T-helper 2 cell treated with Interferon-gamma antibody and Interleukin-4, amounts not matched to agents 5 μg/mL and 100 μg/mL, for 36 hours (primary cell): ENCODE measurements at regions not wholly inside any gene's neighbourhood (a gene's known extent, or its start where the extent isn't known, plus 50 kb on each side); places are given as distances from the start of the nearest gene placed in this dataset.

Experiments
- DNase-seq: peaks from one replicate; pipeline ENCODE4 v3.0.0; 2021; ENCODE audit warnings: low spot score
- H3K27ac Mint-ChIP-seq: one replicate; pipeline ENCODE4 v1.8.0; 2021; ENCODE audit warnings: mild to moderate bottlenecking, mixed read lengths
- H3K27me3 Mint-ChIP-seq: one replicate; pipeline ENCODE4 v1.8.0; 2021; ENCODE audit warnings: low read depth, mixed read lengths
- H3K36me3 Mint-ChIP-seq: one replicate; pipeline ENCODE4 v1.8.0; 2021; ENCODE audit warnings: low read depth, mixed read lengths
- H3K4me1 Mint-ChIP-seq: one replicate; pipeline ENCODE4 v1.8.0; 2021; ENCODE audit warnings: low read depth, mixed read lengths
- H3K4me3 Mint-ChIP-seq: one replicate; pipeline ENCODE4 v1.8.0; 2022; ENCODE audit warnings: mild to moderate bottlenecking, moderate library complexity, mixed read lengths
- H3K9me3 Mint-ChIP-seq: one replicate; pipeline ENCODE4 v1.8.0; 2021; ENCODE audit warnings: mixed read lengths

- Mint-ChIP-seq H3K27ac (no peak overlapping the region), H3K4me1 (no peaks in the 10 kb centered on the region), H3K4me3 (no peak overlapping the region), H3K36me3 (no peaks in the 10 kb centered on the region), H3K9me3 (peaks cover 48% of the 10 kb centered on the region), H3K27me3 (no peaks in the 10 kb centered on the region)
- DNase-seq = no peak
These were observed 403.7 kb upstream of the EPHA5 start for GRCh38 chr4:66073961-66074360.

- no peak for DNase-seq
- Mint-ChIP-seq H3K27ac (no peak overlapping the region), H3K27me3 (no peaks in the 10 kb centered on the region), H3K4me1 (no peaks in the 10 kb centered on the region), H3K4me3 (no peak overlapping the region), H3K36me3 (no peaks in the 10 kb centered on the region), H3K9me3 (peaks cover 44% of the 10 kb centered on the region)
These were observed 401.6 kb upstream of the EPHA5 start for GRCh38 chr4:66071911-66072310.

GRCh38 chr4:66062921-66063320, 392.6 kb upstream of the EPHA5 start:
- Mint-ChIP-seq H3K36me3 (no peaks in the 10 kb centered on the region), H3K27me3 (no peaks in the 10 kb centered on the region), H3K4me3 (no peak overlapping the region), H3K9me3 (peaks cover 21% of the 10 kb centered on the region), H3K27ac (no peak overlapping the region), H3K4me1 (no peaks in the 10 kb centered on the region)
- DNase-seq = no peak

GRCh38 chr4:66062044-66062443, 391.8 kb upstream of the EPHA5 start:
- H3K9me3 Mint-ChIP-seq = peaks cover 24% of the 10 kb centered on the region
- no peaks in the 10 kb centered on the region for H3K36me3 Mint-ChIP-seq
- H3K27ac Mint-ChIP-seq = no peak overlapping the region
- H3K4me3 Mint-ChIP-seq = no peak overlapping the region
- H3K27me3 Mint-ChIP-seq = no peaks in the 10 kb centered on the region
- no peak for DNase-seq
- no peaks in the 10 kb centered on the region for H3K4me1 Mint-ChIP-seq

GRCh38 chr4:66059556-66059955, 389.3 kb upstream of the EPHA5 start:
- DNase-seq = no peak
- Mint-ChIP-seq H3K27me3 (no peaks in the 10 kb centered on the region), H3K9me3 (peaks cover 27% of the 10 kb centered on the region), H3K4me3 (no peak overlapping the region), H3K27ac (no peak overlapping the region), H3K4me1 (no peaks in the 10 kb centered on the region), H3K36me3 (no peaks in the 10 kb centered on the region)

- peaks cover 27% of the 10 kb centered on the region for H3K9me3 Mint-ChIP-seq
- H3K36me3 Mint-ChIP-seq = no peaks in the 10 kb centered on the region
- no peak overlapping the region for H3K4me3 Mint-ChIP-seq
- no peak overlapping the region for H3K27ac Mint-ChIP-seq
- H3K4me1 Mint-ChIP-seq = no peaks in the 10 kb centered on the region
- DNase-seq = no peak
- H3K27me3 Mint-ChIP-seq = no peaks in the 10 kb centered on the region
These were observed 388.8 kb upstream of the EPHA5 start for GRCh38 chr4:66059136-66059535.

GRCh38 chr4:66055999-66056398, 385.7 kb upstream of the EPHA5 start:
- no peak for DNase-seq
- H3K27me3 Mint-ChIP-seq = no peaks in the 10 kb centered on the region
- H3K4me1 Mint-ChIP-seq = no peaks in the 10 kb centered on the region
- H3K4me3 Mint-ChIP-seq = no peak overlapping the region
- H3K36me3 Mint-ChIP-seq = no peaks in the 10 kb centered on the region
- no peak overlapping the region for H3K27ac Mint-ChIP-seq
- H3K9me3 Mint-ChIP-seq = peaks cover 20% of the 10 kb centered on the region

GRCh38 chr4:66052426-66052825, 382.1 kb upstream of the EPHA5 start:
- H3K4me1 Mint-ChIP-seq = no peaks in the 10 kb centered on the region
- no peaks in the 10 kb centered on the region for H3K36me3 Mint-ChIP-seq
- H3K27ac Mint-ChIP-seq = no peak overlapping the region
- H3K9me3 Mint-ChIP-seq = peaks cover 12% of the 10 kb centered on the region
- H3K4me3 Mint-ChIP-seq = no peak overlapping the region
- H3K27me3 Mint-ChIP-seq = no peaks in the 10 kb centered on the region
- DNase-seq = no peak

GRCh38 chr4:66048861-66049260, 378.6 kb upstream of the EPHA5 start:
- no peaks in the 10 kb centered on the region for H3K4me1 Mint-ChIP-seq
- no peaks in the 10 kb centered on the region for H3K36me3 Mint-ChIP-seq
- no peak for DNase-seq

GRCh38 chr4:66045913-66046312, 375.6 kb upstream of the EPHA5 start:
- Mint-ChIP-seq H3K36me3 (no peaks in the 10 kb centered on the region), H3K4me1 (no peaks in the 10 kb centered on the region), H3K4me3 (no peak overlapping the region), H3K9me3 (peaks cover 17% of the 10 kb centered on the region), H3K27ac (no peak overlapping the region), H3K27me3 (no peaks in the 10 kb centered on the region)
- DNase-seq = no peak

More at GRCh38 chr4:66048861-66049260, 378.6 kb upstream of the EPHA5 start:
- Mint-ChIP-seq H3K9me3 (peaks cover 12% of the 10 kb centered on the region), H3K4me3 (no peak overlapping the region), H3K27me3 (no peaks in the 10 kb centered on the region), H3K27ac (no peak overlapping the region)

- H3K4me3 Mint-ChIP-seq = no peak overlapping the region
- H3K36me3 Mint-ChIP-seq = no peaks in the 10 kb centered on the region
- no peaks in the 10 kb centered on the region for H3K27me3 Mint-ChIP-seq
- DNase-seq = no peak
- H3K27ac Mint-ChIP-seq = no peak overlapping the region
- H3K9me3 Mint-ChIP-seq = peaks cover 5% of the 10 kb centered on the region
- H3K4me1 Mint-ChIP-seq = no peaks in the 10 kb centered on the region
These were observed 365.4 kb upstream of the EPHA5 start for GRCh38 chr4:66035701-66036100.

- H3K27me3 Mint-ChIP-seq = no peaks in the 10 kb centered on the region
- H3K9me3 Mint-ChIP-seq = peaks cover 8% of the 10 kb centered on the region
- no peaks in the 10 kb centered on the region for H3K4me1 Mint-ChIP-seq
- no peaks in the 10 kb centered on the region for H3K36me3 Mint-ChIP-seq
- H3K27ac Mint-ChIP-seq = no peak overlapping the region
- no peak for DNase-seq
- no peak overlapping the region for H3K4me3 Mint-ChIP-seq
These were observed 364.4 kb upstream of the EPHA5 start for GRCh38 chr4:66034671-66035070.

GRCh38 chr4:66034262-66034661, 364.0 kb upstream of the EPHA5 start:
- Mint-ChIP-seq H3K4me1 (no peaks in the 10 kb centered on the region), H3K27ac (no peak overlapping the region), H3K27me3 (no peaks in the 10 kb centered on the region), H3K4me3 (no peak overlapping the region), H3K36me3 (no peaks in the 10 kb centered on the region), H3K9me3 (peaks cover 8% of the 10 kb centered on the region)
- DNase-seq = no peak

GRCh38 chr4:66032571-66032970, 362.3 kb upstream of the EPHA5 start:
- no peak for DNase-seq
- Mint-ChIP-seq H3K36me3 (no peaks in the 10 kb centered on the region), H3K9me3 (peaks cover 8% of the 10 kb centered on the region), H3K27me3 (no peaks in the 10 kb centered on the region), H3K4me3 (no peak overlapping the region), H3K27ac (no peak overlapping the region), H3K4me1 (no peaks in the 10 kb centered on the region)

- H3K27me3 Mint-ChIP-seq = no peaks in the 10 kb centered on the region
- peaks cover 18% of the 10 kb centered on the region for H3K9me3 Mint-ChIP-seq
- no peak overlapping the region for H3K27ac Mint-ChIP-seq
- no peaks in the 10 kb centered on the region for H3K36me3 Mint-ChIP-seq
- H3K4me1 Mint-ChIP-seq = no peaks in the 10 kb centered on the region
- H3K4me3 Mint-ChIP-seq = no peak overlapping the region
- no peak for DNase-seq
These were observed 358.4 kb upstream of the EPHA5 start for GRCh38 chr4:66028668-66029067.
